NB4 (cell line): ENCODE measurements at regions not wholly inside any gene's neighbourhood (a gene's known extent, or its start where the extent isn't known, plus 50 kb on each side); places are given as distances from the start of the nearest gene placed in this dataset.

ENCODE experiments used
- DNase-seq: peaks from one replicate; pipeline ENCODE4 v3.0.0; 2010; ENCODE audit warnings: low read depth
- H3K4me3 ChIP-seq: one replicate; pipeline ENCODE4 v1.5.1; 2011; ENCODE audit warnings: mild to moderate bottlenecking, low read depth, low read length, moderate library complexity
- CTCF ChIP-seq: IDR thresholded peaks from one replicate; pipeline ENCODE4 v1.5.1; 2012; ENCODE audit warnings: low read depth, low read length
- MAX ChIP-seq: IDR thresholded peaks from 2 replicates; pipeline ENCODE4 v1.6.1; 2011; ENCODE audit warnings: low read depth, low read length
- MYC ChIP-seq: IDR thresholded peaks from 2 replicates; pipeline ENCODE4 v1.6.1; 2011; ENCODE audit warnings: low read depth, low read length
- POLR2A ChIP-seq: IDR thresholded peaks from 2 replicates; pipeline ENCODE4 v1.6.1; 2011; ENCODE audit warnings: mild to moderate bottlenecking; ENCODE audit not compliant: insufficient read length; ENCODE audit errors: extremely low read depth

GRCh38 chr1:195278644-195279043 lies 1329.6 kb downstream of the KCNT2 start:
- TF ChIP-seq MAX: no peak
- TF ChIP-seq MYC: no peak
- no peak for TF ChIP-seq POLR2A
- TF ChIP-seq CTCF: no peak
- no peak for DNase-seq
- no peak overlapping the region for H3K4me3 ChIP-seq

GRCh38 chr1:195275710-195276109 lies 1332.5 kb downstream of the KCNT2 start:
- no peak for DNase-seq
- no peak overlapping the region for H3K4me3 ChIP-seq
- TF ChIP-seq POLR2A: no peak

GRCh38 chr1:195251900-195252299 lies 1356.3 kb downstream of the KCNT2 start:
- no peak for DNase-seq
- TF ChIP-seq POLR2A (no peak), CTCF (no peak), MYC (no peak), MAX (no peak)
- H3K4me3 ChIP-seq: no peak overlapping the region

GRCh38 chr1:195243492-195243891 lies 1364.7 kb downstream of the KCNT2 start:
- DNase-seq: no peak
- H3K4me3 ChIP-seq: no peak overlapping the region
- TF ChIP-seq MAX: no peak
- no peak for TF ChIP-seq MYC
- no peak for TF ChIP-seq CTCF
- no peak for TF ChIP-seq POLR2A

- no peak for TF ChIP-seq CTCF
- DNase-seq: no peak
- H3K4me3 ChIP-seq: no peak overlapping the region
Measured at GRCh38 chr1:195241066-195241465, 1367.2 kb downstream of the KCNT2 start.

GRCh38 chr1:195238313-195238712 lies 1369.9 kb downstream of the KCNT2 start:
- no peak for DNase-seq
- TF ChIP-seq MYC: no peak
- no peak for TF ChIP-seq POLR2A
- no peak for TF ChIP-seq MAX
- no peak for TF ChIP-seq CTCF
- H3K4me3 ChIP-seq: no peak overlapping the region
